Right lobe of liver (tissue), 4 donors: ENCODE measurements at regions not wholly inside any gene's neighbourhood (a gene's known extent, or its start where the extent isn't known, plus 50 kb on each side); places are given as distances from the start of the nearest gene placed in this dataset.

Experiments
- CTCF ChIP-seq, 4 donors: fragments of 200-600 bp in 3 of 4; fragments of 450-650 bp in 1 of 4; IDR thresholded peaks; one replicate each; pipeline versions ENCODE4 v1.5.1 to v1.8.0; 2016 to 2022; ENCODE audit warnings: antibody characterized with exemption in 4 of 4, mild to moderate bottlenecking in 2 of 4
- POLR2A ChIP-seq: fragments of 450-650 bp; IDR thresholded peaks from one replicate; pipeline ENCODE4 v1.6.1; 2017; ENCODE audit warnings: antibody characterized with exemption, mild to moderate bottlenecking
- donor health status: DM: no; HTN: no; CAD: no.
- donor health status: DM: no; HTN: no; CAD: no.
- donor health status: DM: no; HTN: yes; CAD: no.

GRCh38 chr16:64522548-64522947 lies 599.3 kb downstream of the CDH11 start:
- no peak for TF ChIP-seq POLR2A
- TF ChIP-seq CTCF (IDR thresholded peaks at IDR 0.05): no peak
